ENCODE measurements at regions not wholly inside any gene's neighbourhood (a gene's known extent, or its start where the extent isn't known, plus 50 kb on each side); places are given as distances from the start of the nearest gene placed in this dataset.

DNA sequence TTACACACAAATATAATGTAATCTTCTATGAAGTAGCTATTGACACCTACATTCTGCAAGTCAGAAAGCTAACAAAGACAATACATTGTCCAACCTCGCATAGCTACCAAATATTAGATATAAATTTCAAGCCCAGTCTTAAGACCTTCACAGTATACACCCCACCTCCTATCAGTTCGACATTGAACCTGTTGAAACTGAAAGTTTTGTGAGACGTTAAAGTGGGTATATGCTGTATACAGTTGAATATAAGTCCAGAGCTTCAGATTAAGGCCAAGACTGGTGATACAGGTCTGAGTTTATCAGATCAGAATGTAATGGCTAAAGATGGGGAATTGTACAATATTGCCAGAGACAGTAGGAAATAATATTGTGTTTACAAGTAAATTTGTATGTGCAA lies 489.3 kb upstream of the RORB start:
- no peak overlapping the region for H2BK20ac ChIP-seq (ENCODE audit: low read depth, low read length)
- no peak overlapping the region for H4K5ac ChIP-seq (ENCODE audit: low read depth, low read length)
- no peak overlapping the region for H3K9ac ChIP-seq (ENCODE audit: low read depth, low read length)
- no peak overlapping the region for H3K56ac ChIP-seq (ENCODE audit: extremely low read depth, insufficient read depth, low read length)
- no peaks in the 10 kb centered on the region for H4K20me1 ChIP-seq (ENCODE audit: insufficient read depth, low read length)
- no peak overlapping the region for H3K4me2 ChIP-seq (ENCODE audit: low read depth, low read length)
- no peak overlapping the region for H2BK15ac ChIP-seq (ENCODE audit: low read depth, low read length)
- H3K36me3 ChIP-seq (ENCODE audit: control insufficient read depth, insufficient read depth, low read length) = no peaks in the 10 kb centered on the region
- TF ChIP-seq SMC3 (IDR thresholded peaks at IDR 0.05; ENCODE audit: low read depth, low read length) (no peak), RFX5 (IDR thresholded peaks at IDR 0.05; ENCODE audit: low read depth, low read length) (no peak), RCOR1 (IDR thresholded peaks at IDR 0.05; ENCODE audit: insufficient replicate concordance, low read length) (no peak), CEBPB (IDR thresholded peaks at IDR 0.05; ENCODE audit: low read depth, low read length) (no peak), FOS (IDR thresholded peaks at IDR 0.05; ENCODE audit: low read depth, low read length) (no peak), RAD21 (IDR thresholded peaks at IDR 0.05; ENCODE audit: low read length) (no peak), MAFK (IDR thresholded peaks at IDR 0.05; ENCODE audit: low read depth, low read length) (no peak), NFE2L2 (IDR thresholded peaks at IDR 0.05; ENCODE audit: low read depth, low read length) (no peak), POLR2A (IDR thresholded peaks at IDR 0.05; ENCODE audit: low read depth, low read length) (no peak), BHLHE40 (IDR thresholded peaks at IDR 0.05; ENCODE audit: low read depth, low read length) (no peak), CHD1 (IDR thresholded peaks at IDR 0.05; ENCODE audit: low read depth, low read length) (no peak), MAZ (IDR thresholded peaks at IDR 0.05; ENCODE audit: borderline replicate concordance, low read depth, low read length) (no peak), MXI1 (IDR thresholded peaks at IDR 0.05; ENCODE audit: borderline replicate concordance, low read depth, low read length) (no peak)
- TF ChIP-seq, protein P1, sequence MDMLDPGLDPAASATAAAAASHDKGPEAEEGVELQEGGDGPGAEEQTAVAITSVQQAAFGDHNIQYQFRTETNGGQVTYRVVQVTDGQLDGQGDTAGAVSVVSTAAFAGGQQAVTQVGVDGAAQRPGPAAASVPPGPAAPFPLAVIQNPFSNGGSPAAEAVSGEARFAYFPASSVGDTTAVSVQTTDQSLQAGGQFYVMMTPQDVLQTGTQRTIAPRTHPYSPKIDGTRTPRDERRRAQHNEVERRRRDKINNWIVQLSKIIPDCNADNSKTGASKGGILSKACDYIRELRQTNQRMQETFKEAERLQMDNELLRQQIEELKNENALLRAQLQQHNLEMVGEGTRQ (IDR thresholded peaks at IDR 0.05; ENCODE audit: low read depth, low read length) = no peak
- TF ChIP-seq, protein P2, sequence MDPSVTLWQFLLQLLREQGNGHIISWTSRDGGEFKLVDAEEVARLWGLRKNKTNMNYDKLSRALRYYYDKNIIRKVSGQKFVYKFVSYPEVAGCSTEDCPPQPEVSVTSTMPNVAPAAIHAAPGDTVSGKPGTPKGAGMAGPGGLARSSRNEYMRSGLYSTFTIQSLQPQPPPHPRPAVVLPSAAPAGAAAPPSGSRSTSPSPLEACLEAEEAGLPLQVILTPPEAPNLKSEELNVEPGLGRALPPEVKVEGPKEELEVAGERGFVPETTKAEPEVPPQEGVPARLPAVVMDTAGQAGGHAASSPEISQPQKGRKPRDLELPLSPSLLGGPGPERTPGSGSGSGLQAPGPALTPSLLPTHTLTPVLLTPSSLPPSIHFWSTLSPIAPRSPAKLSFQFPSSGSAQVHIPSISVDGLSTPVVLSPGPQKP (IDR thresholded peaks at IDR 0.05; ENCODE audit: borderline replicate concordance, low read depth, low read length) = no peak
- TF ChIP-seq, protein P3, sequence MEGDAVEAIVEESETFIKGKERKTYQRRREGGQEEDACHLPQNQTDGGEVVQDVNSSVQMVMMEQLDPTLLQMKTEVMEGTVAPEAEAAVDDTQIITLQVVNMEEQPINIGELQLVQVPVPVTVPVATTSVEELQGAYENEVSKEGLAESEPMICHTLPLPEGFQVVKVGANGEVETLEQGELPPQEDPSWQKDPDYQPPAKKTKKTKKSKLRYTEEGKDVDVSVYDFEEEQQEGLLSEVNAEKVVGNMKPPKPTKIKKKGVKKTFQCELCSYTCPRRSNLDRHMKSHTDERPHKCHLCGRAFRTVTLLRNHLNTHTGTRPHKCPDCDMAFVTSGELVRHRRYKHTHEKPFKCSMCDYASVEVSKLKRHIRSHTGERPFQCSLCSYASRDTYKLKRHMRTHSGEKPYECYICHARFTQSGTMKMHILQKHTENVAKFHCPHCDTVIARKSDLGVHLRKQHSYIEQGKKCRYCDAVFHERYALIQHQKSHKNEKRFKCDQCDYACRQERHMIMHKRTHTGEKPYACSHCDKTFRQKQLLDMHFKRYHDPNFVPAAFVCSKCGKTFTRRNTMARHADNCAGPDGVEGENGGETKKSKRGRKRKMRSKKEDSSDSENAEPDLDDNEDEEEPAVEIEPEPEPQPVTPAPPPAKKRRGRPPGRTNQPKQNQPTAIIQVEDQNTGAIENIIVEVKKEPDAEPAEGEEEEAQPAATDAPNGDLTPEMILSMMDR (conservative IDR thresholded peaks at IDR 0.05; ENCODE audit: low read depth, low read length) = no peak
- H2BK120ac ChIP-seq (ENCODE audit: low read depth, low read length) = no peak overlapping the region
- H3K18ac ChIP-seq (ENCODE audit: low read depth, low read length) = no peak overlapping the region
- POLR2A ChIA-PET (ENCODE audit: unreplicated experiment) = no interaction called here
- H4K8ac ChIP-seq (ENCODE audit: low read depth in 2 of 2, low read length in 2 of 2) = no peak overlapping the region
- ATAC-seq (ENCODE audit: low read depth) (no peak), DNase-seq (no peak)
- H3K9me3 ChIP-seq (ENCODE audit: control insufficient read depth, insufficient read depth, low read length) = no peaks in the 10 kb centered on the region
- H2AK5ac ChIP-seq (ENCODE audit: low read depth, low read length) = no peak overlapping the region
- H3K27me3 ChIP-seq (ENCODE audit: control insufficient read depth, insufficient read depth, low read length) = no peaks in the 10 kb centered on the region
- no peaks in the 10 kb centered on the region for H3K79me1 ChIP-seq (ENCODE audit: low read depth in 1 of 2, low read length in 2 of 2)
- no peaks in the 10 kb centered on the region for H3K4me1 ChIP-seq (ENCODE audit: control insufficient read depth, insufficient read depth, low read length)
- no peak overlapping the region for H3K23ac ChIP-seq (ENCODE audit: low read depth, low read length)
- H3K4ac ChIP-seq (ENCODE audit: low read depth, low read length) = no peak overlapping the region
- H3K9me1 ChIP-seq (ENCODE audit: insufficient read depth, low read length) = no peaks in the 10 kb centered on the region
- intact Hi-C loops (cut with micrococcal nuclease) = no loop called here
- no TSS peak for BruUV-seq (replicated peaks)
- H3K27ac ChIP-seq (ENCODE audit: insufficient read depth, low read length) = no peak overlapping the region
- H3K4me3 ChIP-seq (ENCODE audit: insufficient read depth, low read depth, low read length) = no peak overlapping the region
- CTCF ChIA-PET = interaction anchor here (0.6 kb wide), 1 partner anchor 85 kb away, joined by 5 read pairs; no protein-coding TSS in a partner anchor
- H2BK5ac ChIP-seq (ENCODE audit: low read depth, low read length, poor library complexity, severe bottlenecking) = no peak overlapping the region
- H4K91ac ChIP-seq (ENCODE audit: insufficient read depth, low read depth, low read length) = no peak overlapping the region
- no peak overlapping the region for H2AK9ac ChIP-seq (replicated peaks; ENCODE audit: low read depth, low read length, poor library complexity)
- no peak overlapping the region for H2AFZ ChIP-seq (replicated peaks; ENCODE audit: low read length, poor library complexity)
- dilution Hi-C loops (cut with HindIII; ENCODE audit: low sequenced_read_pairs, unreplicated experiment) = no loop called here
- WGBS, 2 experiments (ENCODE audit: extremely low coverage in 2 of 2, insufficient read length in 1 of 2) = no CpG with 5 or more reads among the region's 3 CpGs
- no peak overlapping the region for H3K14ac ChIP-seq (replicated peaks; ENCODE audit: low read depth, low read length)
- in situ Hi-C loops (cut with MboI; ENCODE audit: low sequenced_read_pairs) = no loop called here

Measured in IMR-90 (cell line).